Endothelial cell of umbilical vein (primary cell): ENCODE measurements at regions not wholly inside any gene's neighbourhood (a gene's known extent, or its start where the extent isn't known, plus 50 kb on each side); places are given as distances from the start of the nearest gene placed in this dataset.

Experiments used
- BruUV-seq: library from RNA; stranded (reverse); fragments of 400-500 nt; replicated peaks from 2 replicates; lab custom pipeline; 2021; lab: Mats Ljungman, UMichigan
- CTCF ChIA-PET: fragments of 300-600, 350-600 bp; sonication (Branson Sonifier 250); formaldehyde crosslinking; loops from one replicate; lab custom pipeline; 2021; ENCODE audit warnings: antibody characterized with exemption, inconsistent platforms; lab: Charles Lee
- POLR2A ChIA-PET: fragments of 300-600, 350-600 bp; sonication (Branson Sonifier 250); formaldehyde crosslinking; loops from one replicate; lab custom pipeline; 2021; ENCODE audit warnings: antibody characterized with exemption, inconsistent platforms; lab: Charles Lee
- DNase-seq: peaks from one replicate; pipeline ENCODE4 v3.0.0-alpha.2; 2011; ENCODE audit warnings: low read depth, low spot score
- FAIRE-seq: peaks from 2 replicates; lab custom pipeline; 2011; peaks lifted over from hg19 to GRCh38; lab: Jason Lieb, UNC
- H2AFZ ChIP-seq: 2 replicates; pipeline ENCODE4 v1.6.0; 2012; ENCODE audit warnings: low read depth, low read length, control low read depth, inconsistent platforms
- H3K27ac ChIP-seq: 2 replicates; pipeline ENCODE4 v1.5.1; 2011; ENCODE audit warnings: low read depth, mild to moderate bottlenecking, control low read depth, low read length, moderate library complexity; ENCODE audit not compliant: insufficient read depth
- H3K27me3 ChIP-seq, 2 experiments: 2 replicates each; pipeline versions ENCODE4 v1.6.0 to v1.6.1; 2011; ENCODE audit warnings: low read length in 2 of 2, mixed read lengths in 1 of 2; ENCODE audit not compliant: control insufficient read depth in 2 of 2, insufficient read depth in 2 of 2
- H3K36me3 ChIP-seq, 2 experiments: 2 replicates in 1 of 2; 3 replicates in 1 of 2; pipeline ENCODE4 v1.5.1; 2011; ENCODE audit warnings: low read length in 2 of 2, mild to moderate bottlenecking in 1 of 2, moderate library complexity in 1 of 2; ENCODE audit not compliant: control insufficient read depth in 2 of 2, insufficient read depth in 2 of 2; ENCODE audit errors: extremely low read depth in 1 of 2
- H3K4me1 ChIP-seq: 3 replicates; pipeline ENCODE4 v1.5.1; 2011; ENCODE audit warnings: mild to moderate bottlenecking, low read length; ENCODE audit not compliant: control insufficient read depth, insufficient read depth; ENCODE audit errors: extremely low read depth
- H3K4me2 ChIP-seq: 2 replicates; pipeline ENCODE4 v1.6.1; 2011; ENCODE audit warnings: low read length, control low read depth, mixed read lengths; ENCODE audit not compliant: insufficient read depth
- H3K4me3 ChIP-seq, 3 experiments: fragments of 200-600 bp in 1 of 3; sonication (generic), shearing (Covaris generic) in 1 of 3; replicated peaks in 1 of 3; 2 replicates each; pipeline ENCODE4 v1.5.1; 2011 to 2016; ENCODE audit warnings: control low read depth in 3 of 3, low read length in 3 of 3, mild to moderate bottlenecking in 2 of 3, inconsistent platforms in 1 of 3, low read depth in 1 of 3, moderate library complexity in 1 of 3; ENCODE audit not compliant: insufficient read depth in 1 of 3
- H3K79me2 ChIP-seq: 2 replicates; pipeline ENCODE4 v1.6.0; 2012; ENCODE audit warnings: low read length, inconsistent platforms; ENCODE audit not compliant: control insufficient read depth, insufficient read depth
- H3K9ac ChIP-seq: replicated peaks from 2 replicates; pipeline ENCODE3; 2011; ENCODE audit warnings: low read length, control low read depth; ENCODE audit not compliant: insufficient read depth; ENCODE audit errors: extremely low read depth
- H3K9me1 ChIP-seq: replicated peaks from 3 replicates; pipeline ENCODE4 v1.6.0; 2011; ENCODE audit warnings: mild to moderate bottlenecking, low read length; ENCODE audit not compliant: control insufficient read depth, insufficient read depth; ENCODE audit errors: extremely low read depth
- H3K9me3 ChIP-seq: replicated peaks from 2 replicates; pipeline ENCODE4 v1.5.1; 2012; ENCODE audit warnings: low read length, inconsistent platforms; ENCODE audit not compliant: control insufficient read depth, insufficient read depth
- H4K20me1 ChIP-seq: replicated peaks from 2 replicates; pipeline ENCODE3; 2011; ENCODE audit warnings: mild to moderate bottlenecking, low read length; ENCODE audit not compliant: control insufficient read depth, insufficient read depth; ENCODE audit errors: extremely low read depth
- CTCF ChIP-seq, 2 donors: IDR thresholded peaks; 1 replicate in 1 of 2; 2 replicates in 1 of 2; pipeline ENCODE4 v1.5.1; 2011; ENCODE audit warnings: low read length in 2 of 2, mild to moderate bottlenecking in 2 of 2, moderate library complexity in 2 of 2, control low read depth in 1 of 2, inconsistent platforms in 1 of 2, low read depth in 1 of 2; ENCODE audit not compliant: insufficient read depth in 1 of 2; ENCODE audit errors: extremely low read depth in 1 of 2
- EZH2 ChIP-seq: IDR thresholded peaks from 2 replicates; pipeline ENCODE4 v1.6.1; 2012; ENCODE audit warnings: borderline replicate concordance, low read depth, mild to moderate bottlenecking, moderate library complexity, low read length, inconsistent platforms; ENCODE audit not compliant: severe bottlenecking
- FOS ChIP-seq: IDR thresholded peaks from 2 replicates; pipeline ENCODE4 v1.6.1; 2011; ENCODE audit warnings: mild to moderate bottlenecking, low read length, moderate library complexity, borderline replicate concordance; ENCODE audit not compliant: insufficient read depth
- GATA2 ChIP-seq: IDR thresholded peaks from 2 replicates; pipeline ENCODE4 v1.7.0; 2011; ENCODE audit warnings: low read depth, mild to moderate bottlenecking, moderate library complexity, mixed read lengths, low read length; ENCODE audit not compliant: insufficient read length, insufficient read depth
- JUN ChIP-seq: IDR thresholded peaks from 2 replicates; pipeline ENCODE4 v1.6.1; 2011; ENCODE audit warnings: borderline replicate concordance, low read depth; ENCODE audit not compliant: insufficient read length, insufficient read depth
- MAX ChIP-seq: IDR thresholded peaks from 2 replicates; pipeline ENCODE4 v1.6.1; 2011; ENCODE audit not compliant: insufficient read depth, insufficient read length
- MYC ChIP-seq: IDR thresholded peaks from one replicate; pipeline ENCODE4 v1.6.1; 2011; ENCODE audit warnings: mild to moderate bottlenecking, low read depth, low read length
- POLR2A ChIP-seq: IDR thresholded peaks from 2 replicates; pipeline ENCODE4 v1.6.1; 2012; ENCODE audit warnings: low read depth, mild to moderate bottlenecking, control low read depth, low read length
- POLR2AphosphoS5 ChIP-seq: IDR thresholded peaks from 2 replicates; pipeline ENCODE4 v1.6.1; 2012; ENCODE audit warnings: low read depth, mild to moderate bottlenecking, control low read depth, low read length, moderate library complexity; ENCODE audit not compliant: insufficient read depth
- dilution Hi-C: fragments of 300-500 bp; cut with MboI; formaldehyde crosslinking; loops from one replicate; pipeline ENCODE4 v1.15.0; 2019; ENCODE audit warnings: low sequenced_read_pairs; ENCODE audit not compliant: extremely low pct_ligation_motif_present
- intact Hi-C: fragments of 100-400 bp; cut with micrococcal nuclease; formaldehyde crosslinking; loops from one replicate; pipeline ENCODE4 v1.10.0; 2022

- Histone ChIP-seq H2AFZ (no peak overlapping the region), H3K9me3 (peaks cover 1% of the 10 kb centered on the region), H3K36me3 (no peaks in the 10 kb centered on the region), H3K4me3 (no peak overlapping the region), H3K9ac (no peak overlapping the region), H3K9me1 (no peaks in the 10 kb centered on the region), H4K20me1 (no peaks in the 10 kb centered on the region), H3K4me1 (no peaks in the 10 kb centered on the region), H3K4me2 (no peak overlapping the region), H3K79me2 (no peaks in the 10 kb centered on the region), H3K27ac (no peak overlapping the region), H3K27me3 (no peaks in the 10 kb centered on the region)
- BruUV-seq: no TSS peak
- dilution Hi-C loops (no loop called here), intact Hi-C loops (no loop called here)
- TF ChIP-seq FOS (no peak), MAX (no peak), POLR2AphosphoS5 (no peak), GATA2 (no peak), POLR2A (no peak), JUN (no peak), CTCF (IDR thresholded peaks at IDR 0.05; ENCODE audit: extremely low read depth in 1 of 2, insufficient read depth in 1 of 2, low read depth in 1 of 2, low read length in 2 of 2) (no peak), MYC (no peak), EZH2 (no peak)
- no peak for DNase-seq
- POLR2A ChIA-PET: no interaction called here
- CTCF ChIA-PET: no interaction called here
- FAIRE-seq: no peak
Observed at GRCh38 chrY:19479141-19479540, 265.4 kb downstream of the KDM5D start.
